GM12865 (cell line): ENCODE measurements at regions not wholly inside any gene's neighbourhood (a gene's known extent, or its start where the extent isn't known, plus 50 kb on each side); places are given as distances from the start of the nearest gene placed in this dataset.

Source experiments
- DNase-seq: peaks from one replicate; pipeline ENCODE4 v3.0.0; 2010; ENCODE audit warnings: low read depth
- H3K4me3 ChIP-seq: 2 replicates; pipeline ENCODE4 v1.5.1; 2011; ENCODE audit warnings: mild to moderate bottlenecking, low read depth, low read length, control low read depth
- CTCF ChIP-seq: IDR thresholded peaks from 2 replicates; pipeline ENCODE4 v1.5.1; 2011; ENCODE audit warnings: low read length, control low read depth, low read depth, inconsistent platforms; ENCODE audit not compliant: insufficient read depth; ENCODE audit errors: missing control alignments

GRCh38 chr2:145849466-145849865 lies 1329.5 kb upstream of the ZEB2 start:
- H3K4me3 ChIP-seq = no peak overlapping the region
- DNase-seq = no peak
- no peak for TF ChIP-seq CTCF

GRCh38 chr2:145846982-145847381 lies 1327.1 kb upstream of the ZEB2 start:
- TF ChIP-seq CTCF = no peak
- DNase-seq = no peak
- no peak overlapping the region for H3K4me3 ChIP-seq

- DNase-seq = no peak
Observed at GRCh38 chr2:145845923-145846322, 1326.0 kb upstream of the ZEB2 start.

GRCh38 chr2:145845207-145845894 lies 1325.4 kb upstream of the ZEB2 start:
- no peak for TF ChIP-seq CTCF
- no peak for DNase-seq

More at GRCh38 chr2:145845923-145846322, 1326.0 kb upstream of the ZEB2 start:
- TF ChIP-seq CTCF = no peak
- no peak overlapping the region for H3K4me3 ChIP-seq

GRCh38 chr2:145841973-145842372 lies 1322.1 kb upstream of the ZEB2 start:
- no peak overlapping the region for H3K4me3 ChIP-seq
- no peak for TF ChIP-seq CTCF
- DNase-seq = no peak

More at GRCh38 chr2:145845207-145845894, 1325.4 kb upstream of the ZEB2 start:
- H3K4me3 ChIP-seq = no peak overlapping the region

- TF ChIP-seq CTCF = no peak
- no peak overlapping the region for H3K4me3 ChIP-seq
- DNase-seq = no peak
Observed at GRCh38 chr2:145836986-145837385, 1317.1 kb upstream of the ZEB2 start.

GRCh38 chr2:145835665-145836064 lies 1315.7 kb upstream of the ZEB2 start:
- TF ChIP-seq CTCF = no peak
- no peak for DNase-seq
- no peak overlapping the region for H3K4me3 ChIP-seq
